CD14-positive monocyte (primary cell): ENCODE measurements at regions not wholly inside any gene's neighbourhood (a gene's known extent, or its start where the extent isn't known, plus 50 kb on each side); places are given as distances from the start of the nearest gene placed in this dataset.

Experiments used
- DNase-seq, 3 donors: peaks; one replicate each; pipeline ENCODE4 v3.0.0-alpha.2; 2011 to 2022
- H2AFZ ChIP-seq: 2 replicates; pipeline ENCODE4 v1.6.0; 2012; ENCODE audit warnings: mild to moderate bottlenecking, low read depth, low read length, inconsistent platforms; ENCODE audit not compliant: insufficient read depth, poor library complexity, severe bottlenecking
- H3K27ac ChIP-seq, 2 donors: 1 replicate in 1 of 2; 2 replicates in 1 of 2; pipeline ENCODE4 v1.5.1; 2012 to 2013; ENCODE audit warnings: low read length in 2 of 2, control low read depth in 1 of 2, inconsistent platforms in 1 of 2, low read depth in 1 of 2, mild to moderate bottlenecking in 1 of 2
- H3K27me3 ChIP-seq, 2 donors: one replicate each; pipeline versions ENCODE4 v1.6.0 to v1.6.1; 2011 to 2013; ENCODE audit warnings: low read length in 2 of 2; ENCODE audit not compliant: control insufficient read depth in 2 of 2, insufficient read depth in 2 of 2
- H3K36me3 ChIP-seq, 2 donors: replicated peaks in 1 of 2; 1 replicate in 1 of 2; 2 replicates in 1 of 2; pipeline versions ENCODE4 v1.5.1 to v1.6.1; 2012 to 2013; ENCODE audit warnings: low read length in 2 of 2, control low read depth in 1 of 2, inconsistent platforms in 1 of 2, mild to moderate bottlenecking in 1 of 2; ENCODE audit not compliant: insufficient read depth in 2 of 2, control insufficient read depth in 1 of 2
- H3K4me1 ChIP-seq, 2 donors: 1 replicate in 1 of 2; 2 replicates in 1 of 2; pipeline versions ENCODE4 v1.5.1 to v1.6.1; 2012 to 2013; ENCODE audit warnings: low read length in 2 of 2, control low read depth in 1 of 2, inconsistent platforms in 1 of 2, mild to moderate bottlenecking in 1 of 2, moderate library complexity in 1 of 2; ENCODE audit not compliant: insufficient read depth in 2 of 2, control insufficient read depth in 1 of 2
- H3K4me2 ChIP-seq: replicated peaks from 2 replicates; pipeline ENCODE3; 2012; ENCODE audit warnings: low read length, moderate library complexity, mild to moderate bottlenecking; ENCODE audit not compliant: poor library complexity, severe bottlenecking; ENCODE audit errors: extremely low read depth
- H3K4me3 ChIP-seq, 3 experiments: fragments of 200-600 bp in 1 of 3; sonication (generic) in 1 of 3; replicated peaks in 1 of 3; 1 replicate in 2 of 3; 2 replicates in 1 of 3; pipeline ENCODE4 v1.5.1; 2011 to 2013; ENCODE audit warnings: low read length in 3 of 3, mild to moderate bottlenecking in 3 of 3, control low read depth in 2 of 3, low read depth in 2 of 3, inconsistent platforms in 1 of 3, moderate library complexity in 1 of 3
- H3K79me2 ChIP-seq: 2 replicates; pipeline ENCODE4 v1.6.0; 2012; ENCODE audit warnings: mild to moderate bottlenecking, control low read depth, inconsistent platforms, low read length, moderate library complexity; ENCODE audit not compliant: insufficient read depth
- H3K9ac ChIP-seq: 2 replicates; pipeline ENCODE4 v1.6.0; 2017; ENCODE audit warnings: low read length, mild to moderate bottlenecking; ENCODE audit not compliant: insufficient read depth, poor library complexity, severe bottlenecking
- H3K9me3 ChIP-seq, 2 donors: replicated peaks in 1 of 2; 1 replicate in 1 of 2; 2 replicates in 1 of 2; pipeline versions ENCODE4 v1.5.1 to v1.6.1; 2012 to 2013; ENCODE audit warnings: low read length in 2 of 2, control low read depth in 1 of 2; ENCODE audit not compliant: control insufficient read depth in 1 of 2, insufficient read depth in 1 of 2
- H4K20me1 ChIP-seq: 2 replicates; pipeline ENCODE4 v1.6.0; 2012; ENCODE audit warnings: mild to moderate bottlenecking, low read length, control low read depth, moderate library complexity; ENCODE audit not compliant: insufficient read depth
- H3K27ac Mint-ChIP-seq, 7 donors: one replicate each; pipeline ENCODE4 v1.8.0; 2020; ENCODE audit warnings: mild to moderate bottlenecking in 7 of 7, mixed read lengths in 7 of 7, moderate library complexity in 6 of 7, inconsistent platforms in 2 of 7
- H3K27me3 Mint-ChIP-seq, 3 donors: one replicate each; pipeline ENCODE4 v1.8.0; 2021 to 2022; ENCODE audit warnings: low read depth in 3 of 3, mild to moderate bottlenecking in 3 of 3, mixed read lengths in 3 of 3, moderate library complexity in 3 of 3, inconsistent platforms in 1 of 3
- H3K36me3 Mint-ChIP-seq, 2 donors: one replicate each; pipeline ENCODE4 v1.8.0; 2020; ENCODE audit warnings: mixed read lengths in 2 of 2, inconsistent platforms in 1 of 2, mild to moderate bottlenecking in 1 of 2
- H3K4me1 Mint-ChIP-seq: one replicate; pipeline ENCODE4 v1.8.0; 2020; ENCODE audit warnings: mild to moderate bottlenecking, mixed read lengths
- H3K4me3 Mint-ChIP-seq, 2 donors: one replicate each; pipeline ENCODE4 v1.8.0; 2020; ENCODE audit warnings: mild to moderate bottlenecking in 2 of 2, mixed read lengths in 2 of 2, moderate library complexity in 1 of 2
- H3K9me3 Mint-ChIP-seq, 7 donors: one replicate each; pipeline ENCODE4 v1.8.0; 2020 to 2022; ENCODE audit warnings: mixed read lengths in 7 of 7, mild to moderate bottlenecking in 6 of 7, moderate library complexity in 6 of 7, inconsistent platforms in 2 of 7
- WGBS: methylation state at CpG from one replicate; pipeline ENCODE4 v1.1.5; 2013; ENCODE audit warnings: missing lambda C conversion rate; ENCODE audit not compliant: insufficient coverage; 5-methylcytosine and 5-hydroxymethylcytosine counted together
- intact Hi-C, 2 donors: fragments of 100-400 bp; cut with micrococcal nuclease; formaldehyde crosslinking; loops; one replicate each; pipeline versions ENCODE4 v1.15.0 to v1.15.1; 2023
- TF ChIP-seq, protein P1 (sequence below): fragments of 200-600 bp; IDR thresholded peaks from one replicate; pipeline ENCODE4 v1.8.0; 2022; ENCODE audit warnings: antibody characterized with exemption, mild to moderate bottlenecking

DNA sequence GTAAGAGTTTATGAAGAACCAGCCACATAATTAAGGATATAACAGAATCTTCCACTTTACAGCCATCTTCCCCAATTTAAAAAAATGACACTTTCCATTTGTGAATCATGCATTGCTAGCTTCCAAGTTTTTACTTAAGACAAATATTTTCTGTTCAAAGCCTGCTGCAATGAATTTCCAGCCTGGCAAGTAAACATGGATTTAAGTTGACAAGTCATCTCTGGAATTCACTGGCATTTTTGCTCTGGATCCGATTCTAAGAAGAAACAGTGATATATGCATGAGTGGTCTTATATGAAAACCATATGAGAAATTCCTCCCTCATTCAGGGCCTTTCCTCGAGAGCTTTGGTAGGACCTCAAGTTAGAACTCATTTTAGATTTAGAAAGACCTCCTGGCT, 116.1 kb upstream of the CDCA7L start:
- H3K4me1 ChIP-seq, result no peaks in the 10 kb centered on the region
- no peaks in the 10 kb centered on the region for H3K4me1 Mint-ChIP-seq
- no peaks in the 10 kb centered on the region for H3K36me3 ChIP-seq
- no CpG with 5 or more reads among the region's 2 CpGs for WGBS
- H3K9me3 ChIP-seq, result peaks cover 0 to 4% of the 10 kb centered on the region in 2 donors
- intact Hi-C loops, result no loop called here
- H3K4me3 Mint-ChIP-seq, result no peak overlapping the region
- H3K27ac Mint-ChIP-seq, result no peak overlapping the region
- DNase-seq, result no peak
- no peak overlapping the region for H3K9ac ChIP-seq
- H3K79me2 ChIP-seq, result no peaks in the 10 kb centered on the region
- no peak overlapping the region for H3K4me2 ChIP-seq
- H3K9me3 Mint-ChIP-seq, result peaks cover 0 to 14% (median 7%) of the 10 kb centered on the region in 7 donors
- H3K27me3 Mint-ChIP-seq, result peaks cover 0 to 2% (median 0%) of the 10 kb centered on the region in 3 donors
- H3K36me3 Mint-ChIP-seq, result no peaks in the 10 kb centered on the region
- no peaks in the 10 kb centered on the region for H4K20me1 ChIP-seq
- no peaks in the 10 kb centered on the region for H3K27me3 ChIP-seq
- H3K4me3 ChIP-seq, result no peak overlapping the region
- TF ChIP-seq, protein P1, sequence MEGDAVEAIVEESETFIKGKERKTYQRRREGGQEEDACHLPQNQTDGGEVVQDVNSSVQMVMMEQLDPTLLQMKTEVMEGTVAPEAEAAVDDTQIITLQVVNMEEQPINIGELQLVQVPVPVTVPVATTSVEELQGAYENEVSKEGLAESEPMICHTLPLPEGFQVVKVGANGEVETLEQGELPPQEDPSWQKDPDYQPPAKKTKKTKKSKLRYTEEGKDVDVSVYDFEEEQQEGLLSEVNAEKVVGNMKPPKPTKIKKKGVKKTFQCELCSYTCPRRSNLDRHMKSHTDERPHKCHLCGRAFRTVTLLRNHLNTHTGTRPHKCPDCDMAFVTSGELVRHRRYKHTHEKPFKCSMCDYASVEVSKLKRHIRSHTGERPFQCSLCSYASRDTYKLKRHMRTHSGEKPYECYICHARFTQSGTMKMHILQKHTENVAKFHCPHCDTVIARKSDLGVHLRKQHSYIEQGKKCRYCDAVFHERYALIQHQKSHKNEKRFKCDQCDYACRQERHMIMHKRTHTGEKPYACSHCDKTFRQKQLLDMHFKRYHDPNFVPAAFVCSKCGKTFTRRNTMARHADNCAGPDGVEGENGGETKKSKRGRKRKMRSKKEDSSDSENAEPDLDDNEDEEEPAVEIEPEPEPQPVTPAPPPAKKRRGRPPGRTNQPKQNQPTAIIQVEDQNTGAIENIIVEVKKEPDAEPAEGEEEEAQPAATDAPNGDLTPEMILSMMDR, result no peak
- no peak overlapping the region for H3K27ac ChIP-seq
- no peak overlapping the region for H2AFZ ChIP-seq

DNA sequence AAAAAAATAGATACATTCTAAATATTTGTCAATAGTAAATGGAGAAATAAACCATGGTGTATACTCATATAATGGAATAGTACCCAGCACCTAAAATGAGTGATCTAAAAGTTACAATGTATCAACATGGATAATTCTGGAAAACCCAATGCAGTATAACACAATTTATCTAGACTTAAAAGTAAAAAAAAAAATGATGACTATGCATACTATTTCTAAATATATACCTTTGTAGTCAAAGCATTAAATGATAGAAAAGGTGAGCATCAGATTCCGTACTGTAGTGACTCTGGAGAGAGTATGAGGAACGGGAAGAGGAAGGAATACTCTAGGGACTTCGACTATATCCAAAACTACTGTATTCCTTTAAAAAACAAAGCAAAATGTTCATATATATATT, 115.2 kb upstream of the CDCA7L start:
- H3K36me3 Mint-ChIP-seq, result no peaks in the 10 kb centered on the region
- H2AFZ ChIP-seq, result no peak overlapping the region
- H3K4me1 Mint-ChIP-seq, result no peaks in the 10 kb centered on the region
- H3K9me3 ChIP-seq, result peaks cover 0 to 4% of the 10 kb centered on the region in 2 donors
- no peak overlapping the region for H3K4me2 ChIP-seq
- peaks cover 0 to 2% (median 0%) of the 10 kb centered on the region in 3 donors for H3K27me3 Mint-ChIP-seq
- TF ChIP-seq, protein P1, result no peak
- no peaks in the 10 kb centered on the region for H3K36me3 ChIP-seq
- no peak overlapping the region for H3K27ac ChIP-seq
- H3K79me2 ChIP-seq, result no peaks in the 10 kb centered on the region
- WGBS, result no CpG with 5 or more reads among the region's 3 CpGs
- H3K4me3 ChIP-seq, result no peak overlapping the region
- DNase-seq, result no peak
- no peak overlapping the region for H3K4me3 Mint-ChIP-seq
- no peaks in the 10 kb centered on the region for H4K20me1 ChIP-seq
- H3K9ac ChIP-seq, result no peak overlapping the region
- no peak overlapping the region for H3K27ac Mint-ChIP-seq
- H3K27me3 ChIP-seq, result no peaks in the 10 kb centered on the region
- H3K9me3 Mint-ChIP-seq, result peaks cover 0 to 19% (median 9%) of the 10 kb centered on the region in 7 donors
- no peaks in the 10 kb centered on the region for H3K4me1 ChIP-seq
- intact Hi-C loops, result no loop called here
